Muscle of arm (tissue), 1 donor: ENCODE measurements at regions not wholly inside any gene's neighbourhood (a gene's known extent, or its start where the extent isn't known, plus 50 kb on each side); places are given as distances from the start of the nearest gene placed in this dataset.
A peak's percentile ranks its signal among the peaks of the same experiment; 100 is the strongest.
"Not testable (repeated sequence)": the region's sequence is repeated elsewhere in the genome, so short reads cannot be mapped to it uniquely, and the experiment has no call there.

Experiments
- DNase-seq: peaks from one replicate; pipeline ENCODE4 v3.0.0-alpha.2; 2013

DNA sequence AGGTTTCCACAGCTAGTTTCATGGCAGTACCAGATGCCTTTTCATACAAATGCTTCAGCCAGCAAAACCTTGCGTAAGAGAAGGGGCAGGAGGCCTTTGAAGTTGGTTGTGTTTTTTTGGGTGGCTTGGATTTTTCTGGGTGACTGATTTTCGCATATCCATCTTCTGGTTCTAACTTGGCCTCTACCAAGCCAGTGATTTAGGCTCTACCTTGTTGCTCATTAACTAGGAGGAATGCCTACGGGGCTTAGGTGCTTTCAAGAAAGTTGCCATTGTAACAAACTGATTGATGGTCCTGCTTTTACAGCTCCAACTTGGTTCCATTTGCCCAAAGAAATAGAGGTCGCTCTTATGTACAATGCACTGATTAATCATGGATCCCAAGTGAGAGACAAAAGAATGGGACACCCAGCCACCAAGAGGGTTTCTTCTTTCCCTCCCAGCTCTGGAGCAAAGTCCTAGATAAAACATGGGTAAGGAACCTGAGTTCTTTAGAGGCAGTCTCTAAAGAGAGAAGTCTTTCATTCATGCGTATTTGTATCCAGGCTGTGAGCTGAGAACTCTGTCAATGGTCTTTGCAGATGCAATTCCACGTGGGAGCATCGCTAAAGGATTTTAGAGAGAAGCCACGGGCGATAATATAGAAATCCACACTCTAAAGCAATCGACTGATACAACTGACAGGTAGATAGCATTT is 92.1 kb upstream of the FGFR2 start:
- DNase-seq, result no peak

DNA sequence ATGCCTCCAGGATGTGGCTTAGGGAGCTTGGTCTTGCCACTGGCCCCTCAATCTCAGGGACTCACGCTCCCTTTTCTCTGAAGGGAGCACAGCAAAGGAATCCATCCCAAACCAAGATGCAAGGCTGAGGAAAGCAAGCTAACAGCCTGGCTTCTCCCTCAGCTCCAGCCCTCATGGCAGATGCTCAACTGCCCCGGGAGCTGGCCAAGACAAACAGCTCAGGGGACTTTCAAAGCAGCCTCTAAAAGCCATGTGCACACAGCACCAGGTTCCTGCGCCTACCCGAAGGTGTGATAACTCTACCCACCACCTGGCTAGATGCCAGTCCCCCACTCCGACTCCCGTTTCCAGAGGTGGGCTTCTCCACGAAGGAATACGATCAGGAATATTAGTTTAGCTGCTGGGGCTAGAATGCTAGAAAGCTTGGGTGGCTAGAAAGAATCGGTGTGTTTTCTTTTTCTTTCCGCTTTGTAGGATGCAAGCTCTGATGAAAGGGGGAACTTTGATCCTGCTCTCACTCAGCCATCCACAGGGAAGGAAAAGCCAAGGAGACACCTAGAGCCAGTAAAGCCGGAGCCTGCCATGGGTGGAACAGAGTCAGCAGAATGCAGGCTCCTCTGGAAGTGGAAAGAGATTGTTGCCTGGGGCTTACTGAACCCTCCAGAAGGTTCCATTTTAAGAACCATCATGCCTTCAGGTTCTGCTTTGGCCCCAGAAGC is 89.0 kb upstream of the FGFR2 start:
- DNase-seq, result no peak

DNA sequence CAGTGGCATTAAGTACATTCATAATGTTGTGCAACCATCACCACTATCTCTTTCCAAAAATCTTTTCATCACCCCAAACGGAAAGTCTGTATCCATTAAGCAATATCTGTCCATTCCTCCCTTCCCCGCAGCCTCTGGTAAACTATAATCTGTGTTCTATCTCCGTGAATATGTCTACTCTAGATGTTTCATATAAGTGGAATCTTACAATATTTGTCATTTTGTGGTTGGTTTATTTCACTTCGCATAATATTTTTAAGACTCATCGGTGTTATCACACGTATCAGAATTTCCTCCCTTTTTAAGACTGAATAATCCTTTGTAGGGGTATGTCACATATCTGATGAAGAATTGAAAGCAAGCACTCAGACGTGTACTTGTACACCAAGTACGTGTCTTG is 86.0 kb upstream of the FGFR2 start:
- no peak for DNase-seq

DNA sequence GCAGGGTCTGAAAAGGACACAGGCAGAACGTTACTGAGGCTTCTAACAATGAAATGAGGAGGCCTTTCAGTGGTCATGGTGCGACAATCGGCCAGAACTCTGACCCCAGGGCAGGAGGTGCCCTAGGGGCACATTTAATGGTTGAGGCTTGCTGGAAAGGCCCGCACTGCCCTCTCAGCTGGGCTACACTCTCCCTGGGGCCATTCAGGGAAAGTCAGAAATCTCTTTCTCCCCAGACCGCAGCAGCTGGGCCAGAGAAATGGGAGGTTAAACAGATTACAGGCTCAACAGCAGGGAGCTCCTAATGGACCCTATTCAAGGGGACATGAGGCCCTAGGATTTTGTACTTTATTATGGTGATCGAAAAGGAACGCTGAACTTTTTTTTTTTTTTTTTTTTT is 85.6 kb upstream of the FGFR2 start:
- no peak for DNase-seq

DNA sequence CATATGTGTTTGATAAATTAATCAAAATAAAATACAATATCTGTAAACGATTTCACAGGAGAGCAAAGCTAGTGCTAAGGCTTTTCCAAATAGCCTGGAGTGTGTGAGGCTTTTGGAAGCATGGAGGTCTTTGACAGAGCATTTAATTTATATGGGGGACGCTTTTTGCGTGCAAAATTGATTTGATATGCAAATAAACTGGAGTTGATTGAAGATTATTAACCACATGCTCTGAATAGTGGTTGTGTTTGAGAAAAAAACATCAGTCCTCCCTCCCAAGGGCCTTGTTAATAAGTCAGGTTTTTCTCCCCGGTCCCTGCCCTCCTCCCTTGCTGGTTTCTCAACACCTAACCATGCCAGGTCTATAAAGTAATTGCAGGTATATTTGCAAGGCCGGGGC is 85.1 kb upstream of the FGFR2 start:
- DNase-seq, result no peak

DNA sequence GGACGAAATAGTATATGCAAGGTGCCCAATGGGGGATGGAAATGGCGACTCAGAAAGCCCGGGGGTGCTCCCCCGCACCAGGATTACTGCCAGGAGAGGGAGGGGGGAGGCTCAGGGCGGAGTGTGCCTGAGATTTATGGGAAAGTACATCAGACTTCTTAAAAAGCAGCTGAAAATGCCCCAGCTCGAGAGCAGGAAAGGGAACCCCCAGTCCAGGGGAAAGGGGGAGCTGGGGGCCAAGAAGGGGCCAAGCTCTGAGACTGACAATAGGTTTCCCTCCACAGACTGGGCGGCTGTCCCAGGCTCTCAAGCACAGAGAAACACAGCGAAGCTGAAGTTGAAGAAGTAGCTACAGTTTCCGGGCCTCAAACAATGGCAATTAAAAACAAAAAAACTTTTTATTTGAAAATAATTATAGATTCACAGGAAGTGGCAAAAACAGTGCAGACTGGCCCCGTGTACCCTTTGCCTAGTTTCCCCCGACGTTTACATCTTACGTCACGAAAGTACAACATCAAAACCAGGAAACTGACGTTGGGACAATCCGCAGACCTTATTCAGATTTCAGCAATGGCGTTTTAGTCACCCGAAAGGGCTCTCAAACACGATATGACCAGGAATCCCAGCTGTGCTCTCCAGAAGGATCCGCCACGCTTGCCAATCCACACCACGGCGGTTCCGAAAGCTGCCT is 83.9 kb upstream of the FGFR2 start:
- no peak for DNase-seq

DNA sequence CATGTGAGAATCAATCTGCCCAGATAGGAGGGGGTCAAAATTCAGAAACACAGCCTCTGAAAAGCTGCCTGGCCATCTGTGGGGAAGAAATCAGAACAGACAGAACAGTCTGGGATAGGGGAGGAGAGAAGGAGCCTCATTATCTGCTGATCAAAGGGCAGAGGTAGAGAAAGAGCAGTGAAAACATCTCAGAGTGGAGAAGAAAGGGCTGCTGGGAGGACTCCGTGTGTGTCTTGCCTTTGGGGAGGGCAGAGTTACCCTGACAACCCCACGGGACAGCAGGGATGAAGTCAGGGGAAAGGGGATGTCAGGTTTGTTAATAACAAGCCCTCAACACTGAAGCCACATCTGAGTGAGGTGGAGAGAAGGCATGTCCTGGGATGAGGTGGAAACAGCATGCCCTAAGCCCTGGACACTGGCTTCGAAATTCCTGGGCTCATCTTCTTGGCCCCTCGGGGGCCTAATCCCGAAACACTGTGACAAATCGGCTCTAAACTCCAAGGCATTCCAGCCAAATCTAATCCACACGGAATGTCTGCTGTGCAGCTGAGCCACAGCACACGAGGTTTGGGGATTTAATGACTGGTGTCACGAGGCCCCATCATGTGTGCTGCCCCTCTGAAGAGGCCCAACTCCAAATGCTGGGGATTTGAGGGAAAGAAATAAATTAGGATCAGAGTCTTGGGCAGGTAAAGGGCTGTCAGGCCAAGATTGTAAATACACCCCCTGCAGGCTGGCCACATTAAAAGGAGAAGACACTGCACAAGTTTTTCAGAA is 82.8 kb upstream of the FGFR2 start:
- no peak for DNase-seq

DNA sequence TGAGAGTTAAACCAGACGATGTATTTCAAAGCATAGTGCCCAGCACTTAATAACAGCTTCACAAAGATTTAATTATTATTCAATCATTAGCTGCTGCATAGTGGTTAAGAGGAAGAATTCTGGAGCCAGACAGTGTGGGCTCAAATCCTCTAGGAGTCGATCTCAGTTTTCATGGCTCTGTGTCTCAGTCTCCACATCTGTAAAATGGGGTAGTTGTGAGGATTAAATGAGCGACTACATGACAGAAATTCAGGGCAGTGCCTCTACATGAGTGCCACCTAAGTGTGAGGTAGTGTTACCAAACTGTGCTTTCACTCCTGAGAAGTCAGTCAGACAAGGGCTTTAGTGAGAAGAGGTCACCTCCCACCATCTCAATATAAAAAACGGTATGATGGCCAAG is 81.7 kb upstream of the FGFR2 start:
- DNase-seq, result no peak

DNA sequence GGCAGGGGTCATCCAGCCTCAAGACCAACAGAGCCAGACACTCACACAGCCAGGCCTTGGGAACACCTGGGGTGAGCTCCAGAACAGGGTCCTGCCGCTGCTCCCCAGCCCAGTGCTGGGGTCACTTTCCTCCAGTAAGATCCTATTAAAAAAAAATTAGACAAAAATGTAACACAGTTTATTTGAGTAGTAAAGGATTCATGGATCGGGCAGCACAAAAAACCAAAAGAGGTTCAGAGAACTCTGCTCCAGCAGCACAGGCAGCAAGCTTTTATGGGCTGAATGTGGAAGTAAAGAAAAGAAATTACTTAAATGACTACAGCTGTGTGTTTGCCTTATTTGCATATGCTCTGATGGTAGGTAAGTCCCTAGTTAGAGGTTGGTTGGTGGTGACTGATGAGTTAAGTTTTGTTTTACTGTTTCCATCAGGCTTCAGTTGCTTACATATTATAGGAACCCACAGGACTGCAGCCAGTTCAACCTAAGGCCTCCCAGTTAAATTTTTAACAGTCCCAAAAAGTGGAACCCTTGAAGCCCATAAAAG is 80.5 kb upstream of the FGFR2 start:
- no peak for DNase-seq

DNA sequence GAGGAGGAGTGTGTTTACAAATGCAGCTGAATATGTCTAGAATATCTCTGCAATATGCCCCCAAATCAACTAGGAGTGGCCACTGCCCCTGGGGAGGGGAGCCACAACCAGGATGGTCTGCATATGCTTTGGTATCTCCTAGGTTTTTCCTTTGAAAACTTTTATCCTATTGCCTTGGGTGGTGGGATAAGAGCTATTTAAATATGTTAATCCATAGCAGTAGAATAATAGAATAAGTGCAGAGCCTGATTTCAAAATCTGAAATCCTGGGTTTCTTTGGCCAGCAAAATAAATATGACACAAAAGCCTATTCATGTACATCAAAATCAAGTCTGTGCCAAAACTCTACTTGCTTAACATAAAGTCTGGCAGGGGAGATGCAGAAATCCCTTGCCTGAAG is 79.6 kb upstream of the FGFR2 start:
- no peak for DNase-seq

DNA sequence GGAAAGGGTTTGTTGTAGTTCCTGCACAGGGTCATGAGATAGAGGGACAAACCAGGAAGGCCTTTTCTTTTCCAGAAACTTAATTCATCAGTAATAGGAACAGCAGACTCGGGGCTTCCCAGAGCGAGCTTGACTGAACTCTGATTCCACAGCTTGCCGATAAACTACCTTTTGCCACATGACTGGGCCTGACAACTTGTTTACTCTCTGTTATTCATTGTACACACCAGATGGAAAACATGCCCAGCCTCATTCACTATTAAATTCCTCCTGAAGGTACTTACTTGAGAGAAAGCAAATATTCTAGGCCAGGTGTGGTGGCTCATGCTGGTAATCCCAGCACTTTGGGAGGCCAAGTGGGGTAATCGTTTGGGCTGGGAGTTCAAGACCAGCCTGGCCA is 77.1 kb upstream of the FGFR2 start:
- DNase-seq, result no peak

DNA sequence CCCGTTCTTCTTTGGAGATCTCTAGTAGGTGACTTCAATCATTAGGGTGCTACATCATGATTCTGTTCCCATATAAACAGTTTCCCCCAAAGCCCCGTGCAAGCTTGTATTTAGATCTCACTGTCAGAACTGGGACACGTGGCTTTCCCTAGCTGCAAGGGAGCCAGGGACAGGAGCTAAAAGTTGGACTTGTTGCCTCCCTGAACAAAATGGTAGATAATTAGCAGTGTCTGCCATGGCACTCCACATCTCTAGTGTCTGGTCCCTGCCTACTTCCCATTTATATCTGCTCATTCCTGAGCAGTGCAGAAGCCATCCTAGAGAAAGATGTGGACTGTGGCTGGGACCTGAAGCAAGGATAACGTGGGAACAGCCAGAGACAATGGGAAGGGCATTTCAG is 76.6 kb upstream of the FGFR2 start:
- DNase-seq, result no peak

DNA sequence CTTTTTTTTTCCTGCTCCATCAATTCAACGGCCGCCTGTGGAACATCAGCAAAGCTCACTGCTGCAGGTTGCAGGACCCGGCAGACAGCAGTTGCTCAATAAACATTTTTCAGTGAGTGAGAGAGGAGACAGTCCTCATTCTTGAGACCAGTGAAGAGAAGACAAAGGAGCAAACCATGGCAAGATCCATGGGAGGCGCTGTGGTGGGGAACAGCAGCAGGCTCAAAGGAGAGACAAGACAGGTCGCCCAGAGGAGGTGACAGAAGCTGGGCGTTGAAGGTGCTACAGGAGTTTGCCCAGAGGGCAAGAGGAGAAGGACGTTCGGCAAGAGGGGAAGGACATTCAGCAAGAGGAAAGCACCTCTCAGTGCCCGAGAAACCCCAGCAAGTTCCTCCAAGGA is 74.5 kb upstream of the FGFR2 start:
- no peak for DNase-seq

DNA sequence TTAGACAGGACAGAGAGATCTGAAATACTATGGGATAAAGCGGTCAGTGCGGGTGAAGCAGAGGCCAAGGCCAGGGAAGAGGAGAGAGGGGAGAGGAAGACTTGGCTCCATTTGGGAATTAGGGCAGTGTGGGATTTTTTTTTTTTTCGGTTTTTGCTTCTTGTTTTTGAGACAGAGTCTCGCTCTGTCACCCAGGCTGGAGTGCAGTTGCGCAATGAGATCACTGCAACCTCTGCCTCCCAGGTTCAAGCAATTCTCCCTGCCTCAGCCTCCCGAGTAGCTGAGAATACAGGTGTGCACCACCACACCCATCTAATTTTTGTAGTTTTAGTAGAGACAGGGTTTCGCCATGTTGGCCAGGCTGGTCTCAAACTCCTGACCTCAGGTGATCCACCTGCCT is 71.6 kb upstream of the FGFR2 start:
- not testable (repeated sequence) for DNase-seq

DNA sequence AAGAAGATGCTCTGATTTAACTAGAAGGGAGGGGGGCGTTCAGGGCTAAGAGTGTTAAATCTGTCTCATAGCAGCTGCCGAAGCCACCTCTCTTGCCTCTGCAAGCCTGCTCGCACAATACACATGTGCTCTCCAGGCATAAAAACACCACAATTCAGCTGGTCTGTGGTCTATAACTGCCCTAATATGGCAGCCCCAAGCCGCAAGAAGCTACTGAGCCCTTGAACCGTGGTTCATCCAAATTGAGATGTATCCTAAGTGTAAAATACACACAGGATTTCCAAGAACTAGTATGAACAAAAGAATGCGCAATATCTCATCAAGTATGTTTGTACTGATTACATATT is 70.8 kb upstream of the FGFR2 start:
- DNase-seq, result no peak

DNA sequence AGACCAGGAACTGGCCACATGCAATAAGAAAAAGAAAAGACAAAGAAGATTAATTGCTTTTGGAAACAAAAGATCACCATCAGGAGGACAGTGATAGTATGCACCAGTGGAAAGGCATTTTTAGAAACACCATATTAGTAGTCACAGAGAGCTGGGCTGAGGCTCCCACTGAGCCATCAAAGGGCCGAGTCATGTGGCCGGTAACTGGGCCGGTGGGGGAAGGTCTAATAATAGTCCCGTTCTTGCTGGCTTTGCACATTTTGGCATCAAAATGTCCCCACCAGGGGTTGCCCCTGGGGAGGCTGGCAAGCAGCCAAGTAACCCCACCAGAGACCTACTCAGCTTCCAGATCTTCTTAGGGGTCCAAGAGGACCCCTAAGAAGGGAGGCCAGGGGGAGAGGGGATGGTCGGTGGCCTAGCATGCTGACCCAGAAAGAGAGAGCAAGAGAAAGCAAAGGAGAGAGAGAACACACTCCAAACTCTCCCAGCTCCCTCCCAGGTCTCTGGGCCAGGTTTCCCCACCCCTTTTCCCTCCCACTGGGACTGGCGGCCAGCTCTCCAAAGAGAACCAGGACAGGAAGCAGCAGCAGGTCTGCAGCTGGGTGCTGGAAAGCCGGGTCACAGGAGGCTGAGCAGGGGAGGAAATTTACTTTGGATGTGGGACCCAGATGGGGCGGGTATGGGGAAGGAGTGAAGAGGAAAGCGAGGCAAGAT is 70.2 kb upstream of the FGFR2 start:
- peak; percentile 22 for DNase-seq

DNA sequence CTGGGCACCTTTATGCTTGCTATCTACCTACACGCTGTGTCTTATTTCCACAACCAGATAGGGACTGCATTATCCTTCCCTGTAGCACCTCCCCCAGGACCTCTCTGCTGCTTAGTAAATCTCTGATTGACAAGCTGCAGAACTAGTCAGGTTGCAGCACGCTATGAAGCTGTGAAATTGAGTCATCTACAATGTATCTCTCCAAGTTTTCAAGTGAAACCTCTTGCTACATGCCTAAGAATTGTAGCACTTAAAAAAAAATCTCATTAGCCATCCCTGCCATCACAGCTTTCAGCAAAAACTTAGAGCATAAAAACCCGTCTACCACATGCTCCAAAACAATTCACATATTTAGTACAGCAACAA is 69.7 kb upstream of the FGFR2 start:
- no peak for DNase-seq

DNA sequence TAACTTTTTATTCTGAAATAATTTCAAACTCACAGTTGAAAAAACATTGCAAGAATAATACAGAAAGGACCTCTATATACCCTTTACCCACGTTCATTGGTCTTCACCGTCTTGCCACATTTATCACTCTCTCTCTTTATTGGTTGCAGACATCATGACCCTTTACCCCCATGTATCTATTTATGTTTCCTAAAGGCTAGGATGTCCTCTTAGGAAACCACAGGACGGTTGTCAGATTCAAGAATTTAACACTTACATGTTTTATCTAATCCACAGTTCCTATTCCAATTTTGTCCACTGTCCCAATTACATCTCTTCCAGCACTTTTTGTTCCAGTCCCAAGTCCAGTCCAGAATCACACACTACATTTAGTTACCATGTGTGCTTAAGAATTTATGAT is 67.6 kb upstream of the FGFR2 start:
- no peak for DNase-seq

DNA sequence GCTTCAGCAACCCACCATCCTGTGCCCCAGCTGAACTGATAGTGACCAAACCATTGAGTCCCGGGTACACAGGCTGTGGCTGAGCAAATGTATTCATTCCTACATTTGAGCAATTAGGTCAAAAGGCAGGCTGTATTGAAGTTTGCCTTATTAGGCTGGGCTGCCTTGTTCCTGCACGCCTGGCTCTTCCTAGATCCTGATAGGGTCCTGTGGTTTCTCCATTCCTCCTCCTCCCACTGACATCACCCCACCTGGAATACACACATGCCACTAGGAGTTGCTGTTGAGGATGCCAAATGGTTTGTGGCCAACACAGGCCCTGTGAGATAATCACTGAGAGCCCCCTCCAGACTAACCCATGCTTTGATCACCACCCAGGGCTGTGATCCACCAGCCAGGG is 66.4 kb upstream of the FGFR2 start:
- no peak for DNase-seq

DNA sequence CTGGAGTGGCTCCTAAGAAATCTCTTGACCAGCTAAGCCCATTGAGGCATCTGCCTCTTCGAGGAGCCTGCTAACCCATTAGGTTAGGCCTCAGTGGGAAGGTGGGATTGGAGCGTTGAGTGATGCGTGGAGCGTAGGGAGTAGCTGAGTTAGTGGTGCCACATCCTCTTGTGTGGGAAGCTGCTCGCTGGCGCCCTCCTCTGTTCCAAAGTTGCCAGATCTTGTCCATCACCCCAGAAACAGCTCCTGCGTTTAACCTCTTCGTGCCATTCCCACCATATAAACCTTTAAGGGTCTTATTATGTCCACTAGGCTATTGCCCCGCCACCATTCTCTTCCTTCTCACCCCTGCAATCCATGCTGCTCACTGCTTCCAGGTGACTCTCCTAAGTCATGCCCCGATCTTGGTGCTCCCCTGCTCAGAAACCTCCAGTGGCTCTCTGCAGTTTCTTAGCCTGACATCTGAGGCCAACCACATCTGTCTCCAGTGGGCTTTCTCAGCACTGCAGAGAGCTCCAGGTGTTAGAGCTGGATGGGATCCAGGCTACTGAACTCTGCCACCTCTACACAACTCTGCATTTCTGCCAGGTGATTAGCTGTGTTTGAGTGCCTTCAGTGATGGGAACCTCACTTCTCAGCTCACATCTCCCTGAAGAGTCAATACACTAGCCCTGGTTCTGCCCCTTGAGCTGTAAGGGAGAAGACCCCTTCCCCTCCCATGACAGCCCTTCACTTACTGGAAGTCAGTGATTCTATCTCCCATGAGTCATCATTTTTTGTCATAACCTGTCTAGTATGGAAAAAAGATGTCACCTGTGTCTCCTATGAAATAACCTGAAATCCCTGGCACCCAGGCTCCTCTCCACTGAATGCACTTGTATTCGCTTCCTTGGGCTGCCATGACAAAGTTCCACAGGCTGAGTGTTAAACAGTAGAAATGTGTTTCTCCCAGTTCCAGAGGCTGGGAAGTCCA is 65.0 kb upstream of the FGFR2 start:
- no peak for DNase-seq

DNA sequence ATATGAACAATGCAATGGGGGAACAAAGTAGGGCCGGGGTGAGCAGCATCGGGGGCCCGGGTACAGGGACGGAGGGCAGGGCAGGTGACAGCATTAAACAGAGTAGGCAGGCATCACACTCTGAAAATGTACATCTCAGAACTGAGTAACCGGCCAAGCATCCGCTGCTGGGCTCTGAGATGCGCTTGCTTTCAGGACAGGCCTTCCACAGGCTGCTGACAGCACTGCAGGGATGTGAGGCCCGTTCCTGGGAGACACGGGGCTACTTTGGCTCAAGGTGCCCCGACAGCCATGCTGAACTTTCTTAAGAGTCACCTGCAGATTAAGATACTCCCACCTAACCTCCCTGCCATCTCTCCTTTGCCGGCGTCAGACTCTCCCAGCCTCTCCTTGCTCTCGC is 64.3 kb upstream of the FGFR2 start:
- DNase-seq, result no peak
